MM.1S (cell line): ENCODE measurements at regions not wholly inside any gene's neighbourhood (a gene's known extent, or its start where the extent isn't known, plus 50 kb on each side); places are given as distances from the start of the nearest gene placed in this dataset.

Source experiments
- CTCF ChIP-seq: fragments of 300-600 bp; sonication (generic); IDR thresholded peaks from 2 replicates; pipeline ENCODE4 v1.5.1; 2016; ENCODE audit warnings: antibody characterized with exemption, low read length, mixed read lengths
- EZH2phosphoT487 ChIP-seq: fragments of 300-600 bp; sonication (generic); IDR thresholded peaks from 2 replicates; pipeline ENCODE4 v1.6.1; 2018; ENCODE audit warnings: antibody characterized with exemption, low read length

DNA sequence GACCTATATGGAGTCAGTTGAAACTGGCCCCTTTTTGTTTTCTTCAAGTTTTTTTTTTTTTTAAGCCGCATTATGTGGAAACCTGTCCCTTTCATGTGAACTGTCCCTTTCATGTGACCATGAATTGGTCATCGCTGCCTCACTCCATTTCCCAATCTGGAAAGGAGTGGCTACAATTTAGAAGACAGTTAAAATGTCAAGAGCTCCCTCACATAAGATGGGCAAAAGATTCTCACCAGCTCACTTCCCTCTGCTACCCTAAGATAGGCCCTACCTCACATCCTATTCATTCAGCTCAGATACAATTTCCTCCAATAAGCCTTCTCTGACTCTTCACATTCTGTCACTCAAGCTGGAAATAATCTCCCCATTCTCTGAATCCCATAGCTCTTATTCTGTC is 111.3 kb upstream of the BCL6 start:
- TF ChIP-seq CTCF (no peak), EZH2phosphoT487 (no peak)
